Muscle layer of duodenum (tissue), 2 donors: ENCODE measurements at regions not wholly inside any gene's neighbourhood (a gene's known extent, or its start where the extent isn't known, plus 50 kb on each side); places are given as distances from the start of the nearest gene placed in this dataset.

Source experiments
- H3K27ac ChIP-seq: one replicate; pipeline ENCODE4 v1.7.0; 2013; ENCODE audit warnings: mild to moderate bottlenecking, low read length
- H3K27me3 ChIP-seq: one replicate; pipeline ENCODE4 v1.7.0; 2013; ENCODE audit warnings: low read depth, mild to moderate bottlenecking, control low read depth, low read length
- H3K36me3 ChIP-seq, 2 donors: one replicate each; pipeline ENCODE4 v1.7.0; 2013; ENCODE audit warnings: low read length in 2 of 2, control low read depth in 1 of 2, mild to moderate bottlenecking in 1 of 2; ENCODE audit not compliant: insufficient read depth in 2 of 2, control insufficient read depth in 1 of 2
- H3K4me1 ChIP-seq, 2 donors: one replicate each; pipeline ENCODE4 v1.7.0; 2013; ENCODE audit warnings: low read length in 2 of 2, mild to moderate bottlenecking in 2 of 2, control low read depth in 1 of 2, moderate library complexity in 1 of 2; ENCODE audit not compliant: insufficient read depth in 2 of 2, control insufficient read depth in 1 of 2
- H3K4me3 ChIP-seq, 2 donors: one replicate each; pipeline ENCODE4 v1.7.0; 2013; ENCODE audit warnings: low read length in 2 of 2, low read depth in 1 of 2, mild to moderate bottlenecking in 1 of 2
- H3K9me3 ChIP-seq, 2 donors: one replicate each; pipeline ENCODE4 v1.7.0; 2013; ENCODE audit warnings: low read length in 2 of 2, control low read depth in 1 of 2, mild to moderate bottlenecking in 1 of 2; ENCODE audit not compliant: control insufficient read depth in 1 of 2
- donor health status: healthy.

- Histone ChIP-seq H3K9me3 (no peaks in the 10 kb centered on the region), H3K4me1 (no peaks in the 10 kb centered on the region), H3K27me3 (no peaks in the 10 kb centered on the region), H3K4me3 (no peak overlapping the region), H3K36me3 (no peaks in the 10 kb centered on the region), H3K27ac (no peak overlapping the region)
These were observed 250.7 kb upstream of the GATB start for GRCh38 chr4:152011469-152011868.

GRCh38 chr4:152010710-152011079 lies 249.9 kb upstream of the GATB start:
- Histone ChIP-seq H3K9me3 (no peaks in the 10 kb centered on the region), H3K36me3 (no peaks in the 10 kb centered on the region), H3K4me3 (no peak overlapping the region), H3K27me3 (no peaks in the 10 kb centered on the region), H3K27ac (no peak overlapping the region), H3K4me1 (no peaks in the 10 kb centered on the region)

GRCh38 chr4:152009983-152010709 lies 249.3 kb upstream of the GATB start:
- H3K4me1 ChIP-seq: no peaks in the 10 kb centered on the region
- H3K27ac ChIP-seq: no peak overlapping the region
- H3K4me3 ChIP-seq: no peak overlapping the region
- H3K9me3 ChIP-seq: no peaks in the 10 kb centered on the region
- H3K27me3 ChIP-seq: no peaks in the 10 kb centered on the region
- no peaks in the 10 kb centered on the region for H3K36me3 ChIP-seq

- H3K4me1 ChIP-seq: no peaks in the 10 kb centered on the region
- H3K9me3 ChIP-seq: no peaks in the 10 kb centered on the region
- no peak overlapping the region for H3K27ac ChIP-seq
- no peaks in the 10 kb centered on the region for H3K27me3 ChIP-seq
- no peaks in the 10 kb centered on the region for H3K36me3 ChIP-seq
- no peak overlapping the region for H3K4me3 ChIP-seq
These were observed 248.3 kb upstream of the GATB start for GRCh38 chr4:152009031-152009670.

GRCh38 chr4:152007111-152007510 lies 246.3 kb upstream of the GATB start:
- Histone ChIP-seq H3K36me3 (no peaks in the 10 kb centered on the region), H3K4me3 (no peak overlapping the region), H3K9me3 (no peaks in the 10 kb centered on the region), H3K27me3 (no peaks in the 10 kb centered on the region), H3K27ac (no peak overlapping the region), H3K4me1 (no peaks in the 10 kb centered on the region)

- Histone ChIP-seq H3K4me1 (no peaks in the 10 kb centered on the region), H3K4me3 (no peak overlapping the region), H3K36me3 (no peaks in the 10 kb centered on the region), H3K9me3 (no peaks in the 10 kb centered on the region), H3K27me3 (no peaks in the 10 kb centered on the region), H3K27ac (no peak overlapping the region)
These were observed 244.0 kb upstream of the GATB start for GRCh38 chr4:152004801-152005200.

GRCh38 chr4:152000518-152000917 lies 239.7 kb upstream of the GATB start:
- Histone ChIP-seq H3K27ac (no peak overlapping the region), H3K4me1 (no peaks in the 10 kb centered on the region), H3K27me3 (no peaks in the 10 kb centered on the region), H3K36me3 (no peaks in the 10 kb centered on the region), H3K4me3 (no peak overlapping the region), H3K9me3 (no peaks in the 10 kb centered on the region)

GRCh38 chr4:151998723-151999122 lies 237.9 kb upstream of the GATB start:
- Histone ChIP-seq H3K27ac (no peak overlapping the region), H3K4me1 (no peaks in the 10 kb centered on the region)

GRCh38 chr4:151997461-151997860 lies 236.7 kb upstream of the GATB start:
- H3K9me3 ChIP-seq: no peaks in the 10 kb centered on the region
- H3K4me3 ChIP-seq: no peak overlapping the region
- no peak overlapping the region for H3K27ac ChIP-seq
- H3K27me3 ChIP-seq: no peaks in the 10 kb centered on the region
- no peaks in the 10 kb centered on the region for H3K36me3 ChIP-seq
- H3K4me1 ChIP-seq: no peaks in the 10 kb centered on the region

More at GRCh38 chr4:151998723-151999122, 237.9 kb upstream of the GATB start:
- Histone ChIP-seq H3K4me3 (no peak overlapping the region), H3K36me3 (no peaks in the 10 kb centered on the region), H3K27me3 (no peaks in the 10 kb centered on the region), H3K9me3 (no peaks in the 10 kb centered on the region)

- no peaks in the 10 kb centered on the region for H3K9me3 ChIP-seq
- H3K4me1 ChIP-seq: peaks cover 0 to 4% of the 10 kb centered on the region in 2 donors
- no peak overlapping the region for H3K4me3 ChIP-seq
- H3K36me3 ChIP-seq: no peaks in the 10 kb centered on the region
- H3K27me3 ChIP-seq: no peaks in the 10 kb centered on the region
- H3K27ac ChIP-seq: no peak overlapping the region
These were observed 233.6 kb upstream of the GATB start for GRCh38 chr4:151994429-151994828.

GRCh38 chr4:151993521-151993920 lies 232.7 kb upstream of the GATB start:
- H3K4me3 ChIP-seq: no peak overlapping the region
- H3K4me1 ChIP-seq: peaks cover 0 to 4% of the 10 kb centered on the region in 2 donors
- H3K27ac ChIP-seq: no peak overlapping the region
- no peaks in the 10 kb centered on the region for H3K27me3 ChIP-seq
- no peaks in the 10 kb centered on the region for H3K36me3 ChIP-seq
- no peaks in the 10 kb centered on the region for H3K9me3 ChIP-seq
